ENCODE measurements at regions not wholly inside any gene's neighbourhood (a gene's known extent, or its start where the extent isn't known, plus 50 kb on each side); places are given as distances from the start of the nearest gene placed in this dataset.

- TF ChIP-seq POLR2AphosphoS5 (IDR thresholded peaks at IDR 0.05; ENCODE audit: low read depth, low read length) (no peak), CTCF (IDR thresholded peaks at IDR 0.05) (no peak), TCF7L2 (IDR thresholded peaks at IDR 0.05; ENCODE audit: low read depth, low read length) (no peak)
Measured at GRCh38 chr2:21761361-21761760, 637.6 kb downstream of the TDRD15 start.

All from Panc1 (cell line).